Hematopoietic multipotent progenitor cell treated with erythropoietin and hydrocortisone succinate and interleukin-3 and kit ligand, for 8 days (in vitro differentiated cells): ENCODE measurements at regions not wholly inside any gene's neighbourhood (a gene's known extent, or its start where the extent isn't known, plus 50 kb on each side); places are given as distances from the start of the nearest gene placed in this dataset.
"Not testable (repeated sequence)": the region's sequence is repeated elsewhere in the genome, so short reads cannot be mapped to it uniquely, and the experiment has no call there.

Source experiments
- DNase-seq: peaks from one replicate; pipeline ENCODE4 v3.0.0-alpha.2; 2015

DNA sequence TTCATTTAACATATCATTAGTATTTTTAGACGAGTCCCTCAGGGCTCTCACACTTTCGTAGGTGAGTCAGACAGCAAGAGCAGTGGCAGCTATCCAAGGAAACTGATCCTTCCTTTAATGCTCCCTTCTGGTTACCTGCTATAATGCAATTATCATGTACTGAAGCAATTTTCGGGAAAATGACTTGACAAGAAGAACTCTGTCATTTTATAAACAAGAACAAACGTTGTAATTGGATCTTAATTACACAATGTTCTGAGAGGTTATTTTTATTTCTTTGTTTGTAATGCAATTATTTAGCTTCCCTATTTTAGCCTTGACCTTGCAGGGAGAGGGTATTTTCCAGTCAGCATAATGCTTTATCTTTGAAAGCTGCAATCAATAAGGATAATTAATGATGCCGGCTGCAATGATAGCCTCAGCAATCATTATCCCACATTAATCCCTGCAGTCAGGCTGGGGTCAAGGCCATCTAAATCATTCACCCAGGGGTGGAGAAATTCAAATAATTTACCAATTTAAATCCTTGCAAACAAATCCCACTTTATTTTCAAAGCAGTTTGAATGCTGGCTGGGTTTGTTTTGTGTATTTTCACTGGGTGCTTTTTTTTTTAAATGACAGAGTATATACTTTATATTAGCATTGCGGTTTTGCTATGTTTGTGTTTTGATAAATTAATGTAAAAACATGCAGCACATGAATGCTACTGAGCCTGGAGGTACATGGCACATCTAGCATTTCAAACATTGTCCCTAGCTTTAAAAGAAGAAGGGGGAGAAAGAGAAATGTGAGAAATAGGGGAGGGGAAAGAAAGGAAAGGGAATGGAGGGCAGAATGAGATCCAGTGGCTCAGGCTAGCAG, 249.9 kb downstream of the SHOX2 start:
- DNase-seq, result no peak

GRCh38 chr3:157845839-157846238, 260.4 kb downstream of the SHOX2 start:
- DNase-seq, result not testable (repeated sequence)

GRCh38 chr3:157844800-157845565, 261.2 kb downstream of the SHOX2 start:
- DNase-seq, result no peak

DNA sequence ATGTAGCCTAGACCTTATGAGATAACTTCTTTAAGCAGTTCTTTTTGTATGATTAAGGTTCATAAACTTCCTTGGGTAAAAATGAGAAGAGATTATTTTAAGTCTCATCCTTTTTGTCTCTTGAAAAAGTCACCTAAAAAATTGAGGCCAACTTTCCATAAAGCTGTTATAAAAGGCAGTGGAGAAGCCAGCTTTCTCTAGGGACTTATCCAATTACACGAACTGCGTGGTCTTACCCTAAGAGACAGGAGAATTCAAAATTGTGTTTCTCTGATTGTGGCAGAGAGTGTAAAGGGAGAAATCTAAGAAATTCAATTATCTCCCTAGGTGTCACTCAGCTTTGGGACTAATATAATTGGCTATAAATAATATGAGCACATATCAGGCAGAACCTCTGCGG, 262.0 kb downstream of the SHOX2 start:
- DNase-seq, result no peak

DNA sequence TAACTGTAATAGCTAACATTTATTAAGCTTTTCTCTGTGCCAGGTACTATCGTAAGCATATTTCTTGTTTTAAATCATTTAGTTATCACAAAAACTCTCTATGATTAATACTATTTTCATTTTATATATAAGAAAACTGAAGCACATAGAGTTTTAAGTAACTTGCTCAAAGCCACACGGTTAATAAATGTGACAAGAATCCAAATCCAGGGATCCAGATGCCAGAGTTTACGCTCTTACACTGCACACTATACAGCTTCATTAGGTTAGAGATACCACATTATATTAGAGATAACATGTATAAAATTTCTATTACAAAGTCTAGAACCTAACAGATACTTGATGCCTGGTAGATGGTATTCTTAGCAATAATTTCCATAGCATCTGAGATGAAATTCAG, 265.2 kb downstream of the SHOX2 start:
- DNase-seq, result no peak

GRCh38 chr3:157840564-157840963, 265.7 kb downstream of the SHOX2 start:
- no peak for DNase-seq

DNA sequence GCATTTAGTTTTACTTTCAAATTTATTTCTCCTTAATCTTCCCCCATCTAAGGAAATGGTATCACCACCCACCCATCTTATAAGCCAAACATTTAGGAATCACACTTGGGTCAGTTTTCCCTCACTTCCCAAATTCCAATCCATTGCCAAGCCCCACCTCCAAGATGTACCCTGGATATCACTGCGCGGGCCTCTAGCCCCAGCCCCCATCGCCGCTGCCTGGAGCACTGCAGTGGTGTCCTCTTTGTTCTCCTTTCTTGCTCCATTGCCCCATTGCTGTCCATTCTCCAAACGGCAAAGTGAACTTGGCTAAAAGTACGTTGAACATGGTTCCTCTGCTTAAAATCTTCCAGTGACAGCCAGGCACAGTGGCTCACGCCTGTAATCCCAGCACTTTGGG, 267.8 kb downstream of the SHOX2 start:
- no peak for DNase-seq

DNA sequence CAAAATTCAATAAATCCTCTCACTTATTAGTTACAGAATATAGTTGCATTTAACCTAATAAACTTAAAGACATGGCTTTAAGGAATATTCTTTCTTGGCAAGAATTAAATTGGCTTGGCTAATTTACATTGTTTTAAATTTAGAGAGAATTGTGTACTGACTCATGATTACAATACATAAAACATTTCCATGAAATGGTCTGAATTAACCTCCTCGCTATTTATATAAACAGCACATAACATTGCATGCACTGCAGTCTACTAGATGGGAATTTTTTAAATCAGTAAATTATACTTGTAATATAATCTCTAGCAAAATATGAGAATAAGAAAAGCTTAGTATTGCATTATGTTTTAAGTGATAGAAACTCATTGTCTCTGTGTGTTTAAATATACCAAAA, 268.9 kb downstream of the SHOX2 start:
- DNase-seq, result no peak

DNA sequence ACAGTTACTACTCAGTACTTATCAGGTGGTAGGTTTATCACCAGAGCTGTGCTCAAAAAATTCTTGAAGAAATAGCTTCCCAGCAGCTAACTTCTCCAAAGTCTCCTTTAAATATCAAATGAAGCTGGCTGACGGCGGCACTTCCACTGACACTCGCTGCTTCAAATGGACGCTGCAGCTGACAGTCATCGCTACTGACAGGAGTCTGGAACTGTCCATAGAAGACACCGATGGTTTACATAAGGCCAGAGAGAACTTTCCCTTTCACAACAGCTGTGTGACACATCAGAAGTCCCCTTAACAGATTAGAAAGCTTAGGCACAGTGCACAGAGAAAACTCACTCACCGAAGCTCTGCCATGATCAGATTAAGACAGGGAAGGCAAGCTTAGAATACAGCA, 270.2 kb downstream of the SHOX2 start:
- DNase-seq, result no peak

- no peak for DNase-seq
These were observed 273.6 kb downstream of the SHOX2 start for GRCh38 chr3:157832588-157832987.

GRCh38 chr3:157830556-157831236, 275.5 kb downstream of the SHOX2 start:
- DNase-seq, result no peak

DNA sequence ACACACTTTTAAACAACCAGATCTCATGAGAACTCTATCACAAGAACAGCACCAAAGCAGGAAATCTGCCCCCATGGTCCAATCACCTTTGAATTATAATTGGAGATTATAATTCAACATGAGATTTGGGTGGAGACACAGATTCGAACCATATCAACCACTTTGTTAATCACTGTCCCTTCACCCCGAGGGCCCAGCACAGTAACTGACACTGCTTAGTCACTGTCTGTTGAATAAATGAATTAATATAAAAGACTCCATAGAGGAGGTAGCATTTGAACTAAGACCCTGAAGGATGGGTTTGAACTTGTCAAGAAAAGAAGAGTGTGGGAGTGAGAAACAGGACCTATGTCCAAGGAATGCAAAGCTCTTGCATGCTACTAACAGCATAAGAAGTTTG, 276.4 kb downstream of the SHOX2 start:
- no peak for DNase-seq

GRCh38 chr3:157824281-157824680, 281.9 kb downstream of the SHOX2 start:
- DNase-seq, result no peak

DNA sequence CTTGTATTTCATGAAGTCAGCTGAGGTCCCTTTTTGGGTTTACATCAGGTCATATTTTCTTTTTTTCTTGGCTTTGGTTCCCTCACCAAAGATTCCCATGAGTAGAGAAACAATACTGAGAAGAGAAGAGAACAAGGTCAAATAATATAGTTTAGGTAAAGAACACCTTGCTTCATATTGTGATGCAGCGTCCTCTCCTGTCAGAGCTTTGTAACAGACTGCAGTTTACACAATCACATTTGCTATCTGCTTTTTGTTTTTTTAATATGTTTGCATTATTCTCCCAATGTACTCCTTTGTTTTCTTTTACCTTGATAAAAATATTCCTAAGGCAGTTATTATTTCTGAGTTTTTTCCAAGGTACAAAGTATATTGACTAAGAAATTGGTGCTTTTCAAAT, 283.2 kb downstream of the SHOX2 start:
- DNase-seq, result no peak

DNA sequence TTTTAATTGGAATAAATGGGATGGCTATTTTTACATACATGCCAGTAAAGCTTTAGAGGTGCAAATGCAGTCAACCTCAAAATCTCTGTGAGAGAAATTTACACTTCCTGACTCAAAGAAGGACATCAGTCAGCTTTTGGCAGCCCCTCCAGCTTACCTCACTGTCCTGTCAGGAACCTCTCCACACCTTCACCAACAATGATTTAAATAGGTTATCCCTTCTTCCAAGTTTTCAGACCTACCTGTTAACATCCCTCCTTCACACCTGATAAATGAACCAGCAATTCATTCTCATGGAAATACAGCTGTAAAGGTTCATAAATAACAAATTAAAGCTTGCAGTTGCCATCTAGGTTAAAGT, 286.1 kb downstream of the SHOX2 start:
- DNase-seq, result no peak

DNA sequence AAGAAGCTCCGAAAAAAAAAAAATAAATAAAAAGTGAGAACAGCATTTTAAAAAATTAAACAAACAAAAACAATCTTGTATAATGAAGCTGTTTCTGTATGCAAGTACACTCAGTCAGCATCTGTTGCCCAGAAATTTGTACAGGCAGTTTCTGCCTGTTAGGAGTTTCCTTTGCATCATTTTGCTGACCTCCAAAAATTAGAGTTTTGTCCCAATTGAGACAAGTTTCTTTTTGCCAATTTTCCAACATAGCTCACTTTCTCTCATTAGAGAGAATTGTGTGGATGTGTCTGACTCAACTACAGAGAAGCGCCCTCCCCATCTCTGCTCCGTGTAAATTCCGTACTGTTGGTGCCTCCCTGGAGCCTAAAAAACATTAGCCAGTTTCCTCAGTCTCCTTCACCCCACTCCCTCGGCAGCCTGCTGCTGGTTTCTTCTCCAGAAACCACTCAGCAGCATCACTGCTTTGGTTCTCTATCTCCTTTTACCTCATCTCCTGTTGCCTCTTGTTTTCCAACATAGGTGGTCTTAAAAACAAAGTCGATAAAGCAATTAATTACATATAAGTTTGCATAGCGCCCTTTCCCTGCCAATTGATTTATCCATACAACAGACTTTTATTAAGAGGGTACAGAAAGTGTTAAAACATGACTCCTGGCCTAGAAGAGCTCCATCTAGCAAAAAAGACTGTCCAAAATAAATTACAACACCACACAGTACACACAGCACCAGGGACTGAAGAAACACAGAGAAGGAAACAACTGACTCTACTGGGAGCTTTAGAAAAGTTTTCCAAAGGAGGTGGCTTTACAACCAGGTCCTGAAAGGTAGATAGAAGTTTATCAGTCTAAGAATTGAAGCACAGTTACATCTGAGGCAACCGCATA, 286.7 kb downstream of the SHOX2 start:
- no peak for DNase-seq

DNA sequence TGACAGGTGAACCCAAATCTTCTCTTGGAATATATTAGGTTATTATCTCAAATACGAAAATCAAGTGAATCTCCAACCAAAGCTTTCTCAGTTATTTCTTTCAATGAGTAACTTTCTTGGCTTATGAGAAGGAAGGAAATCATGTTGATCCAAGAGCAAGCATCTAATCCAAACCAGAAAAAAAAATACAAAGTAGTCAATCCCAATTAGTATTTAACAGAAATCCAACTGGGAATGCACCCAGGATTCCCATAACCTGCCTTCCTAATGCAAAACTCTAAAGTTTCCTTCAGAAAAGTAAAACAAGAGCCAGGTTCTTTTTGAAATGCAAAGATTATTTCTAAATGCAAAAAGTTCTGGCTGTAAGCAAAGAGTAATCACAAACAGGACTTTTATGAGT, 289.3 kb downstream of the SHOX2 start:
- DNase-seq, result no peak

DNA sequence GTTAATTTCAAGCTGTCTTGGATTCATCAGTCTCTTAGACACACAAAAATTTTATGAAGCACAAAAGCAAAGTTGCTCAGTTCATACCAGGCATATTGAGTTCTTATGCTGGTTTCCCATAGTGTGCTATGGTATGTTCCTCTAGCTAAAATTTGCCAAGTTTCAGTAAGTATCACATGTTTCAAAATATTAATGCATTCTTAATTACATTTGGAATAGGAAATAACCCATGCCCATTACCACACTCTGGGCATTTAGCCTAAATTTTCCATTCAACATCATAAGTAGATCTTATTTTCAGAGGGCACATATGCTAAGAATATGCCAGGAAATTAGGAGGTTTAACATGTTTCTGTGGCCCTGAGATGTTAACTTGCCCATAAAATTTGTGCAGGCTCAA, 289.9 kb downstream of the SHOX2 start:
- no peak for DNase-seq

DNA sequence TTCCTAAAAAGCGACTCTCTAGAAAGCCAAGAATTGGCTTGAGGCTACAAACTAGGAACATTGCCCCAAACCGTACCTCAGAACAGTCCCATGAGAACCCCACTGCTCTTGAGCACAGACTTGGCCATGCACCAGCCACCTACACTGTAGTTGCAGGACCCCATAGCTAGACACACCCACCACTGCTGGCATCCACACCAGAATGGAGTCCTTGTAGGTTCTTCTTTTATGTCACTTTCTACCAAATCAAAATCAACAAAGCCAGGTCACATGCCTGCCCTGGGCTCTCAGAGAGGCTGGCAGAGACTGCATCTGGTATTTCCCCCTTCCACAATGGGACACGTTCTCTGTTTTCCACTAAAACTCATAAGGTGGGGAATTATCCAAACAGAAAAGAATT, 290.5 kb downstream of the SHOX2 start:
- no peak for DNase-seq

DNA sequence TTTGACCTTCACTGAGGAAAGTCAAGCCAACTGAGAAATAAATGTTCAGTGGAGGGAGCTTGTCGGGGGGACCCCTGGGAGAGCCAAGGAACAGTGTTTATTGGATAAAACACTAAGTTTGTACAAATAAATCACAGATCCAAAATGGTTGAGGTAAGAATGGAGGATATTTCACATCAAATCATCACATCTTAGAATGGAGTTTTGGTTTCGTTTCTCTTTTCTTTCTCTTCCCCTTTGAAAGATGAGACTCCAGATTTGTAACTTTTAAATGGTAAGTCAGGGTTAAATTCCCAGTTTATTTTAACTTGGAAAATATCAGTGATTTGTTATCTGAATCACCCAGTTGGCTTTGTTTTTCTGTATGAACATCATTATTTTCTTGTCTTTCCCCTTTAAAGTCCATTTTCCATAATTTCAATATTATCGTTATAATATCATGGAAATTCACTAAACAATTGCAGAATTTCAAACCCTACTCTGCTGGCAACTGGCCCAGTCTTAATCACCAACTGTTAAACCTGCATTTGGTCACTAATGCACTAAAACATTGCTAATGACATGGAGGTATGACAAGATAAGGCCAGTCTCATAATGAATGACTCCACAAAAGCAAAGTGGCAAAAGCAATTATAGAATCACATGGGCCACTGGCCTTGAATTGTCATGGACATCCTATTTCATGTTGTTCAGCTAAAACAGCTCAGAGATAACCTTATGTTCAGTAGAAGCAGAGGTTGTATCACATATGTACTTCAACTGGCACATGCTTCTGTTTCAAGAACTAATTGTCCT, 295.1 kb downstream of the SHOX2 start:
- DNase-seq, result no peak

DNA sequence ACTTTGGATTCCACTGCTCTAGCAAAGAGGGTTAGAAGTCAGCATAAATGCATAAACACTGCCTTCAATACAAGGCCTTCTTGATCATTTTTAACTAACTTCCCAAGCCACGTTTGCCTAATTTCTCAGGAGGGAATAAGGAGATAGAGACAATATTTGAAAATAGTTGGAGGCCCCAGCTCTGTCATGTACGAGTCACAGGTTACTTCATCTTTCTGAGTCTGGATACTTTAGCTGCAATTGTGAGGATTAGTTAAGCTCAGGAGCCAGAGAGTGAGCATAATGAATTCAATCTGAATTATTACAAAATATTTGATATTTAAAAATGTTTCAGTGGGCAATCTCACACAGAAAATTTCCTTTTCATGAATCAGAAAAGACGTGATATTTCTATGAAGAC, 298.9 kb downstream of the SHOX2 start:
- DNase-seq, result no peak

GRCh38 chr3:157805538-157805937, 300.7 kb downstream of the SHOX2 start:
- no peak for DNase-seq
